ENCODE measurements at regions not wholly inside any gene's neighbourhood (a gene's known extent, or its start where the extent isn't known, plus 50 kb on each side); places are given as distances from the start of the nearest gene placed in this dataset.

DNA sequence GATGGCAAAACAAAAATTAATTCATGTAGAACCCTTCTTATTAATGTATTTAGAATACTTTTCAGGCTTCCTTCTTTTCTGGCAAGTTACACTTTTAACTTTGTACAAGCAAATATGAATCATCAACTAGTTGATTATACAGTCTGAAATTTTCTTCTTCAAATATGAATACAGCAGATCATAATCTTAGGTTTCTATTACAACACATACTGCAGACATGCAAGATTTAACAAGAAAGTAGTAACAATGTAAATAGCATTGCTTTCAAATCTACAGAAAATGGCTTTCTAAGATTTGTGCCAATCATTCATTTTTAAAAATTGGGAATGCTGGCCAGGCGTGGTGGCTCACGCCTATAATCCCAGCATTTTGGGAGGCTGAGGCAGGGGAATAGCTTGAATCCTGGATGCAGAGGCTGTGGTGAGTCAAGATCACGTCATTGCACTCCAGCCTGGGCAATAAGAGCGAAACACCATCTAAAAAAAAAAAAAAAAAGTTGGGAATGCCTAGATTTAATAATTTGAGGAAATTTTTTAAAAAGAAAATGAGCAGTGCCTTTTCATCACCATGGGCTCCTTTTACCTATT lies 68.4 kb upstream of the DPYD start:
- TF ChIP-seq, protein P1, sequence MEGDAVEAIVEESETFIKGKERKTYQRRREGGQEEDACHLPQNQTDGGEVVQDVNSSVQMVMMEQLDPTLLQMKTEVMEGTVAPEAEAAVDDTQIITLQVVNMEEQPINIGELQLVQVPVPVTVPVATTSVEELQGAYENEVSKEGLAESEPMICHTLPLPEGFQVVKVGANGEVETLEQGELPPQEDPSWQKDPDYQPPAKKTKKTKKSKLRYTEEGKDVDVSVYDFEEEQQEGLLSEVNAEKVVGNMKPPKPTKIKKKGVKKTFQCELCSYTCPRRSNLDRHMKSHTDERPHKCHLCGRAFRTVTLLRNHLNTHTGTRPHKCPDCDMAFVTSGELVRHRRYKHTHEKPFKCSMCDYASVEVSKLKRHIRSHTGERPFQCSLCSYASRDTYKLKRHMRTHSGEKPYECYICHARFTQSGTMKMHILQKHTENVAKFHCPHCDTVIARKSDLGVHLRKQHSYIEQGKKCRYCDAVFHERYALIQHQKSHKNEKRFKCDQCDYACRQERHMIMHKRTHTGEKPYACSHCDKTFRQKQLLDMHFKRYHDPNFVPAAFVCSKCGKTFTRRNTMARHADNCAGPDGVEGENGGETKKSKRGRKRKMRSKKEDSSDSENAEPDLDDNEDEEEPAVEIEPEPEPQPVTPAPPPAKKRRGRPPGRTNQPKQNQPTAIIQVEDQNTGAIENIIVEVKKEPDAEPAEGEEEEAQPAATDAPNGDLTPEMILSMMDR (IDR thresholded peaks at IDR 0.05) = no peak

GRCh38 chr1:97986041-97987005 lies 65.5 kb upstream of the DPYD start:
- TF ChIP-seq, protein P1 (IDR thresholded peaks at IDR 0.05) = no peak

DNA sequence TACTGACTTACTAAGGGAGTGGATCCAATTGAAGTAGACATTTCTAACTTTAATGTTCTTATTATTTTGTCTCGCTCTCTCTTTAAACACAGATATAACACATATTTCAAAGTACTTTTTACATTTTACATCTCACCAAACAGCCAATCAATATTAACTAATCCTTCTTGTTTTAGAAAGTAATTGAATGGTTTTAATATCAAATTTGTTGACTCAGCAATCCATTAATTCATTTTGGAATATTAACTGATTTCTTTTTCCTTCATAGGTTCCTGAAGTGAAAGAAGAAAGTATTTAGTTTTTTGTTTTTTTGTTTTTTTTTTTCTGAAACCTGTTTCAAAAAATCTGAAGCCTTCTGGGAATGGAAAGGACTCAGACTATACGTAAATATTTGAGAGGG lies 62.3 kb upstream of the DPYD start:
- TF ChIP-seq, protein P1 (IDR thresholded peaks at IDR 0.05) = no peak

GRCh38 chr1:97980530-97980929 lies 59.7 kb upstream of the DPYD start:
- TF ChIP-seq, protein P1 (IDR thresholded peaks at IDR 0.05) = no peak

DNA sequence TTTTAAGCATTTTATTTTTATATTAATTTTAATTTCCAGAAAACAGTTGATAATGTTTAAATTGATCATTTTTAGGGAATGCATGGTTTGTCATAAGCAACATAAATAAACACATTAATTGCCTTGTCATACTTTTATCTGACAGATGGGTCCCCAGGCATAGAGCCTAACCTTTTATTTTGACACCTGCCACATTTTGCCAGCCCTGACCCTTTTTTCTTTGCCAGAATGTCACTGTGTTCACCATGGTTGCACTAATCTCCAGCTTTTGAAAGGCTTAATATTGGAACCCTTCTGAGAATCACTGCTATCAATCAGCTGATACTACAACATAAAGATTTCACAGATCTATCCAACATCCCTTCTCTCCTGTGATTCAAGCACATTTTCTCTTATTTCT lies 56.0 kb upstream of the DPYD start:
- TF ChIP-seq, protein P1 (IDR thresholded peaks at IDR 0.05) = no peak
